ENCODE measurements at regions not wholly inside any gene's neighbourhood (a gene's known extent, or its start where the extent isn't known, plus 50 kb on each side); places are given as distances from the start of the nearest gene placed in this dataset.

GRCh38 chr7:445563-446288 lies 73.9 kb downstream of the PDGFA start:
- no peak overlapping the region for H3K27ac Mint-ChIP-seq (ENCODE audit: low read depth, unreplicated experiment)
- intact Hi-C loops (cut with micrococcal nuclease): no loop called here
- TF ChIP-seq CTCF (IDR thresholded peaks at IDR 0.05; ENCODE audit: unreplicated experiment): no peak
- no peak for DNase-seq (ENCODE audit: unreplicated experiment)
- H3K27me3 Mint-ChIP-seq (ENCODE audit: insufficient read depth, unreplicated experiment): peaks cover 15% of the 10 kb centered on the region
- no peak overlapping the region for H3K4me3 Mint-ChIP-seq (ENCODE audit: unreplicated experiment)
- H3K36me3 Mint-ChIP-seq (ENCODE audit: insufficient read depth, unreplicated experiment): no peaks in the 10 kb centered on the region
- no peaks in the 10 kb centered on the region for H3K4me1 Mint-ChIP-seq (ENCODE audit: insufficient read depth, unreplicated experiment)
- ChIA-PET POLR2A (no interaction called here), CTCF (no interaction called here)
- no TSS peak for BruUV-seq (replicated peaks)
- H3K9me3 Mint-ChIP-seq (ENCODE audit: unreplicated experiment): no peaks in the 10 kb centered on the region

DNA sequence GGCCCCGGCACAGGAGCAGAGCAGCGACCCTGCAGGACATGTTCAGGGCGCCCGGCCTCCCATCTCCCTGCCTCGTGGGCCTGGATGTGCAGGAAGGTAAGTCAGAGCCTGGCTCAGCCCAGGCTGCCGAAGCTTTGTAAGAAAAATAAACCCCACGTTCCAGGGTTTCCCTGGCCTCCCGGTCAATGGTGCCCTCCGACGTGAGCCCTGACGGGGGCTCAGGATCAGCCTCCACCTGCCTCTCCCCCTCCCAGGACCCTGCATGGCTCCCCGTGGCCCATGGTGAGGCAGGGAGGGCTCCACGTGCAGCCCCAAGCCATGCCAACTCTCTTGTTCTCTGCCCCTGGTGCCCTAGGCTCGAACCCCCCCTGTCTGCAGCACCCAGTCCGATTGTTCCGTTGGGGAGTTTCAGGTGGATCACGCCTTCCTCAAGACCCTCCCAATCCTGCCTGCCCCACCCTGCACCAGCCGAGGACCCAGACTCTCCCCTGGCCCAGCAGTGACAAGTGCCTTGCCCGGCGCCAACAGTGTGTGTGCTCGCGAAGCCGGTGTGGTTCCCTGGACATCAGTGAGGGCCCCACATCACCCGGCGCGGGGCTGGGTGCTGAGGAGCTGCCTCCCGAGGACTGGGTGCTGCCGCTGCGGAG lies 73.2 kb downstream of the PDGFA start:
- intact Hi-C loops (cut with micrococcal nuclease): no loop called here
- H3K4me1 Mint-ChIP-seq (ENCODE audit: insufficient read depth, unreplicated experiment): no peaks in the 10 kb centered on the region
- no peak for DNase-seq (ENCODE audit: unreplicated experiment)
- no peak overlapping the region for H3K27ac Mint-ChIP-seq (ENCODE audit: low read depth, unreplicated experiment)
- H3K4me3 Mint-ChIP-seq (ENCODE audit: unreplicated experiment): no peak overlapping the region
- POLR2A ChIA-PET: no interaction called here
- peaks cover 22% of the 10 kb centered on the region for H3K27me3 Mint-ChIP-seq (ENCODE audit: insufficient read depth, unreplicated experiment)
- no TSS peak for BruUV-seq (replicated peaks)
- no peaks in the 10 kb centered on the region for H3K9me3 Mint-ChIP-seq (ENCODE audit: unreplicated experiment)
- TF ChIP-seq CTCF (IDR thresholded peaks at IDR 0.05; ENCODE audit: unreplicated experiment): no peak
- CTCF ChIA-PET: no interaction called here
- H3K36me3 Mint-ChIP-seq (ENCODE audit: insufficient read depth, unreplicated experiment): no peaks in the 10 kb centered on the region
